GM18520 (cell line): ENCODE measurements at regions not wholly inside any gene's neighbourhood (a gene's known extent, or its start where the extent isn't known, plus 50 kb on each side); places are given as distances from the start of the nearest gene placed in this dataset.
A peak's percentile ranks its signal among the peaks of the same experiment; 100 is the strongest.

ENCODE experiments used
- ATAC-seq: cut with Tn5 transposase; IDR thresholded peaks from one replicate; pipeline ENCODE4 v1.9.1; 2021; ENCODE audit not compliant: unreplicated experiment

- ATAC-seq: no peak
Observed at GRCh38 chr7:148472406-148472805, 118.2 kb upstream of the C7orf33 start.

- ATAC-seq: no peak
Observed at GRCh38 chr7:148473703-148474480, 116.7 kb upstream of the C7orf33 start.

- no peak for ATAC-seq
Observed at GRCh38 chr7:148474481-148475025, 116.0 kb upstream of the C7orf33 start.

GRCh38 chr7:148478551-148478950, 112.0 kb upstream of the C7orf33 start:
- ATAC-seq: no peak

- ATAC-seq: no peak
Observed at GRCh38 chr7:148480479-148481146, 110.0 kb upstream of the C7orf33 start.

GRCh38 chr7:148481147-148481526, 109.4 kb upstream of the C7orf33 start:
- ATAC-seq: no peak

GRCh38 chr7:148481971-148482626, 108.5 kb upstream of the C7orf33 start:
- no peak for ATAC-seq

GRCh38 chr7:148483515-148484308, 106.9 kb upstream of the C7orf33 start:
- no peak for ATAC-seq

- ATAC-seq: no peak
Observed at GRCh38 chr7:148484486-148484885, 106.1 kb upstream of the C7orf33 start.

- ATAC-seq: no peak
Observed at GRCh38 chr7:148485618-148486017, 104.9 kb upstream of the C7orf33 start.

- no peak for ATAC-seq
Observed at GRCh38 chr7:148486937-148487336, 103.6 kb upstream of the C7orf33 start.

- ATAC-seq: no peak
Observed at GRCh38 chr7:148487912-148488311, 102.7 kb upstream of the C7orf33 start.

GRCh38 chr7:148489678-148490077, 100.9 kb upstream of the C7orf33 start:
- ATAC-seq: no peak

- no peak for ATAC-seq
Observed at GRCh38 chr7:148492157-148492860, 98.3 kb upstream of the C7orf33 start.

GRCh38 chr7:148495605-148496004, 95.0 kb upstream of the C7orf33 start:
- no peak for ATAC-seq

- no peak for ATAC-seq
Observed at GRCh38 chr7:148500978-148501377, 89.6 kb upstream of the C7orf33 start.

GRCh38 chr7:148503900-148504487, 86.6 kb upstream of the C7orf33 start:
- ATAC-seq: no peak

GRCh38 chr7:148505645-148506375, 84.8 kb upstream of the C7orf33 start:
- no peak for ATAC-seq

GRCh38 chr7:148507064-148507573, 83.4 kb upstream of the C7orf33 start:
- peak; percentile 98 for ATAC-seq
